CD4-positive, alpha-beta memory T cell (primary cell): ENCODE measurements at regions not wholly inside any gene's neighbourhood (a gene's known extent, or its start where the extent isn't known, plus 50 kb on each side); places are given as distances from the start of the nearest gene placed in this dataset.

Experiments
- CTCF ChIA-PET: fragments of 350-600 bp; sonication (Branson Sonifier 250); formaldehyde crosslinking; loops from one replicate; lab custom pipeline; 2021; ENCODE audit warnings: inconsistent platforms; ENCODE audit not compliant: partially characterized antibody; lab: Charles Lee
- POLR2A ChIA-PET: fragments of 350-600 bp; sonication (Branson Sonifier 250); formaldehyde crosslinking; loops from one replicate; lab custom pipeline; 2021; ENCODE audit not compliant: partially characterized antibody; lab: Charles Lee
- DNase-seq, 5 donors: peaks; one replicate each; pipeline versions ENCODE4 v3.0.0 to v3.0.0-alpha.2; 2020 to 2022; ENCODE audit warnings: mixed read lengths in 1 of 5
- H3K27ac ChIP-seq: one replicate; pipeline ENCODE4 v1.7.0; 2013; ENCODE audit warnings: low read depth, low read length
- H3K27me3 ChIP-seq: 2 replicates; pipeline ENCODE4 v1.7.0; 2013; ENCODE audit warnings: mild to moderate bottlenecking, low read length, moderate library complexity; ENCODE audit not compliant: insufficient read depth
- H3K36me3 ChIP-seq: 2 replicates; pipeline ENCODE4 v1.7.0; 2013; ENCODE audit warnings: mild to moderate bottlenecking, low read length, moderate library complexity; ENCODE audit not compliant: insufficient read depth
- H3K4me1 ChIP-seq: 2 replicates; pipeline ENCODE4 v1.7.0; 2013; ENCODE audit warnings: mild to moderate bottlenecking, low read length, moderate library complexity; ENCODE audit not compliant: insufficient read depth
- H3K4me3 ChIP-seq, 2 donors: one replicate each; pipeline ENCODE4 v1.7.0; 2013; ENCODE audit warnings: low read length in 2 of 2, mild to moderate bottlenecking in 1 of 2
- H3K9me3 ChIP-seq, 2 donors: one replicate each; pipeline ENCODE4 v1.7.0; 2013; ENCODE audit warnings: low read length in 2 of 2, control low read depth in 1 of 2; ENCODE audit not compliant: control insufficient read depth in 1 of 2
- H3K27ac Mint-ChIP-seq, 7 donors: one replicate each; pipeline ENCODE4 v1.8.0; 2020 to 2021; ENCODE audit warnings: mixed read lengths in 7 of 7, mild to moderate bottlenecking in 6 of 7, inconsistent platforms in 3 of 7, moderate library complexity in 3 of 7
- H3K27me3 Mint-ChIP-seq, 2 donors: one replicate each; pipeline ENCODE4 v1.8.0; 2020 to 2021; ENCODE audit warnings: mixed read lengths in 2 of 2
- H3K36me3 Mint-ChIP-seq, 2 donors: one replicate each; pipeline ENCODE4 v1.8.0; 2020 to 2021; ENCODE audit warnings: mixed read lengths in 2 of 2, inconsistent platforms in 1 of 2, mild to moderate bottlenecking in 1 of 2
- H3K4me1 Mint-ChIP-seq, 4 donors: one replicate each; pipeline ENCODE4 v1.8.0; 2020 to 2021; ENCODE audit warnings: mixed read lengths in 4 of 4, mild to moderate bottlenecking in 1 of 4
- H3K4me3 Mint-ChIP-seq, 8 donors: one replicate each; pipeline ENCODE4 v1.8.0; 2020 to 2021; ENCODE audit warnings: mixed read lengths in 8 of 8, mild to moderate bottlenecking in 7 of 8, moderate library complexity in 6 of 8, inconsistent platforms in 3 of 8
- H3K9me3 Mint-ChIP-seq, 8 donors: one replicate each; pipeline ENCODE4 v1.8.0; 2020 to 2021; ENCODE audit warnings: mixed read lengths in 8 of 8, mild to moderate bottlenecking in 5 of 8, inconsistent platforms in 3 of 8, moderate library complexity in 1 of 8
- intact Hi-C: fragments of 100-400 bp; cut with micrococcal nuclease; formaldehyde crosslinking; loops from one replicate; pipeline ENCODE4 v1.15.1; 2023

- Histone ChIP-seq H3K9me3 (no peaks in the 10 kb centered on the region), H3K4me1 (no peaks in the 10 kb centered on the region), H3K36me3 (no peaks in the 10 kb centered on the region), H3K27me3 (no peaks in the 10 kb centered on the region), H3K4me3 (no peak overlapping the region), H3K27ac (no peak overlapping the region)
- Mint-ChIP-seq H3K27ac (no peak overlapping the region), H3K36me3 (no peaks in the 10 kb centered on the region), H3K27me3 (peaks cover 0 to 5% of the 10 kb centered on the region in 2 donors), H3K4me3 (no peak overlapping the region), H3K9me3 (peaks cover 0 to 4% (median 0%) of the 10 kb centered on the region in 8 donors), H3K4me1 (no peaks in the 10 kb centered on the region)
- CTCF ChIA-PET = no interaction called here
- POLR2A ChIA-PET = no interaction called here
- intact Hi-C loops = no loop called here
- no peak for DNase-seq
Observed at GRCh38 chr4:79467246-79467932, 59.4 kb upstream of the GK2 start.

GRCh38 chr4:79466621-79467020 lies 58.6 kb upstream of the GK2 start:
- Histone ChIP-seq H3K27ac (no peak overlapping the region), H3K36me3 (no peaks in the 10 kb centered on the region), H3K4me1 (no peaks in the 10 kb centered on the region), H3K4me3 (no peak overlapping the region), H3K9me3 (no peaks in the 10 kb centered on the region), H3K27me3 (no peaks in the 10 kb centered on the region)
- CTCF ChIA-PET = no interaction called here
- intact Hi-C loops = no loop called here
- Mint-ChIP-seq H3K27me3 (peaks cover 0 to 5% of the 10 kb centered on the region in 2 donors), H3K4me3 (no peak overlapping the region), H3K9me3 (peaks cover 0 to 4% (median 0%) of the 10 kb centered on the region in 8 donors), H3K27ac (no peak overlapping the region), H3K36me3 (no peaks in the 10 kb centered on the region), H3K4me1 (no peaks in the 10 kb centered on the region)
- POLR2A ChIA-PET = no interaction called here
- no peak for DNase-seq
